Vagina (tissue), 2 donors: ENCODE measurements at regions not wholly inside any gene's neighbourhood (a gene's known extent, or its start where the extent isn't known, plus 50 kb on each side); places are given as distances from the start of the nearest gene placed in this dataset.
"Not testable (repeated sequence)": the region's sequence is repeated elsewhere in the genome, so short reads cannot be mapped to it uniquely, and the experiment has no call there.

Experiments used
- POLR2A ChIP-seq, 2 donors: fragments of 450-650 bp; IDR thresholded peaks; one replicate each; pipeline ENCODE4 v1.6.1; 2017; ENCODE audit warnings: antibody characterized with exemption in 2 of 2, mild to moderate bottlenecking in 2 of 2, moderate library complexity in 2 of 2
- TF ChIP-seq, protein P1 (sequence below), 3 experiments: fragments of 450-650 bp in 2 of 3; fragments of 200-600 bp in 1 of 3; sonication (generic) in 1 of 3; IDR thresholded peaks; one replicate each; pipeline ENCODE4 v1.5.1; 2017 to 2019; ENCODE audit warnings: antibody characterized with exemption in 3 of 3, mild to moderate bottlenecking in 2 of 3, moderate library complexity in 2 of 3

DNA sequence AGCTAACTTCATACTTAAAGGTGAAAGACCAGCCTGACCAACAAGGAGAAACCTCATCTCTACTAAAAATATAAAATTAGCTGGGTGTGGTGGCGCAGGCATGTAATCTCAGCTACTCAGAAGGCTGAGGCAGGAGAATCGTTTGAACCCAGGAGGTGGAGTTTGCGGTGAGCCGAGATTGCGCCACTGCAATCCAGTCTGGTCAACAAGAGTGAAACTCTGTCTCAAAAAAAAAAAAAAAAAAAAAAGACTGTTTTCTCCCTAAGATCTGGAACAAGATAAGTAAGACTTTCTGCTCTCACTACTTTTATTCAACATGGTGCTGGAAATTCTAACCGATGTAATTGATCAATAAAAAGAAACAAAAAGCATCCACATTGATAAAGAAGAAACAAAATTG lies 131.9 kb upstream of the GALNT2 start:
- TF ChIP-seq, protein P1, sequence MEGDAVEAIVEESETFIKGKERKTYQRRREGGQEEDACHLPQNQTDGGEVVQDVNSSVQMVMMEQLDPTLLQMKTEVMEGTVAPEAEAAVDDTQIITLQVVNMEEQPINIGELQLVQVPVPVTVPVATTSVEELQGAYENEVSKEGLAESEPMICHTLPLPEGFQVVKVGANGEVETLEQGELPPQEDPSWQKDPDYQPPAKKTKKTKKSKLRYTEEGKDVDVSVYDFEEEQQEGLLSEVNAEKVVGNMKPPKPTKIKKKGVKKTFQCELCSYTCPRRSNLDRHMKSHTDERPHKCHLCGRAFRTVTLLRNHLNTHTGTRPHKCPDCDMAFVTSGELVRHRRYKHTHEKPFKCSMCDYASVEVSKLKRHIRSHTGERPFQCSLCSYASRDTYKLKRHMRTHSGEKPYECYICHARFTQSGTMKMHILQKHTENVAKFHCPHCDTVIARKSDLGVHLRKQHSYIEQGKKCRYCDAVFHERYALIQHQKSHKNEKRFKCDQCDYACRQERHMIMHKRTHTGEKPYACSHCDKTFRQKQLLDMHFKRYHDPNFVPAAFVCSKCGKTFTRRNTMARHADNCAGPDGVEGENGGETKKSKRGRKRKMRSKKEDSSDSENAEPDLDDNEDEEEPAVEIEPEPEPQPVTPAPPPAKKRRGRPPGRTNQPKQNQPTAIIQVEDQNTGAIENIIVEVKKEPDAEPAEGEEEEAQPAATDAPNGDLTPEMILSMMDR (IDR thresholded peaks at IDR 0.05) = not testable (repeated sequence)
- TF ChIP-seq POLR2A (IDR thresholded peaks at IDR 0.05) = not testable (repeated sequence)
